Heart left ventricle (tissue), 16 donors: ENCODE measurements at regions not wholly inside any gene's neighbourhood (a gene's known extent, or its start where the extent isn't known, plus 50 kb on each side); places are given as distances from the start of the nearest gene placed in this dataset.

Source experiments
- ATAC-seq, 4 donors: fragments of 200-7000 bp; cut with Tn5 transposase; one replicate each; pipeline ENCODE4 v1.9.1; 2020 to 2022; ENCODE audit warnings: moderate library complexity in 4 of 4, mild to moderate bottlenecking in 3 of 4, moderate number of reproducible peaks in 1 of 4
- DNase-seq, 5 donors: peaks; one replicate each; pipeline ENCODE4 v3.0.0-alpha.2; 2020
- H3K27ac ChIP-seq, 12 donors: fragments of 200-600 bp; sonication (generic) in 4 of 12; one replicate each; pipeline versions ENCODE4 v1.5.0 to v1.8.0; 2016 to 2022; ENCODE audit warnings: mild to moderate bottlenecking in 2 of 12
- H3K27me3 ChIP-seq, 9 donors: fragments of 200-600 bp; sonication (generic) in 2 of 9; one replicate each; pipeline versions ENCODE4 v1.5.1 to v1.8.0; 2016 to 2022; ENCODE audit warnings: mild to moderate bottlenecking in 3 of 9
- H3K36me3 ChIP-seq, 9 donors: fragments of 200-600 bp; sonication (generic) in 2 of 9; one replicate each; pipeline versions ENCODE4 v1.5.0 to v1.8.0; 2018 to 2022; ENCODE audit warnings: mild to moderate bottlenecking in 2 of 9
- H3K4me1 ChIP-seq, 12 donors: fragments of 200-600 bp; sonication (generic) in 4 of 12; one replicate each; pipeline versions ENCODE4 v1.5.0 to v1.8.0; 2016 to 2022; ENCODE audit warnings: mild to moderate bottlenecking in 3 of 12
- H3K4me3 ChIP-seq, 12 donors: fragments of 200-600 bp; sonication (generic) in 4 of 12; one replicate each; pipeline versions ENCODE4 v1.5.0 to v1.8.0; 2017 to 2022; ENCODE audit warnings: mild to moderate bottlenecking in 9 of 12, moderate library complexity in 4 of 12
- H3K9me3 ChIP-seq, 12 donors: fragments of 200-600 bp; sonication (generic) in 4 of 12; one replicate each; pipeline versions ENCODE4 v1.5.0 to v1.8.0; 2016 to 2022; ENCODE audit warnings: mild to moderate bottlenecking in 1 of 12
- CTCF ChIP-seq, 12 donors: fragments of 200-600 bp; sonication (generic) in 4 of 12; IDR thresholded peaks; one replicate each; pipeline versions ENCODE4 v1.5.0 to v1.8.0; 2018 to 2022; ENCODE audit warnings: antibody characterized with exemption in 12 of 12, mild to moderate bottlenecking in 5 of 12
- POLR2A ChIP-seq, 2 donors: fragments of 450-650 bp; IDR thresholded peaks; one replicate each; pipeline ENCODE4 v1.6.1; 2017; ENCODE audit warnings: antibody characterized with exemption in 2 of 2, mild to moderate bottlenecking in 2 of 2, moderate library complexity in 2 of 2
- WGBS, 4 donors: extraction: QIAGEN DNeasy Blood & Tissue Kit in 2 of 4; methylation state at CpG; one replicate each; pipeline versions ENCODE4 v1.1.5 to v1.1.7; 2013 to 2018; 5-methylcytosine and 5-hydroxymethylcytosine counted together
- intact Hi-C, 10 donors: fragments of 100-400 bp; cut with DNase I; formaldehyde crosslinking; loops; one replicate each; pipeline versions ENCODE4 v1.11.1 to v1.14.2; 2022
- donor health status: ischemic (EF 13 %, LVEDD 7.1; RV severe dilation, severe dysfunction).
- donor health status: healthy with polysubstance abuse.
- donor health status: DM: no; HTN: yes; CAD: no.
- donor health status: DM: no; HTN: no; CAD: no.
- donor health status: ischemic (EF 25% LVEDD 6.9; RV normal size, moderate dysfunction).
- donor health status: ischemic (EF 25% LVEDD 5.7; RV mildly dilated, moderate dysfunction).
- donor health status: healthy.
- donor health status: DM: yes; HTN: yes; CAD: no.
- donor health status: ischemic (EF 35%, LVEDD 5.7; RV mildly dilated, moderate dysfunction).
- donor health status: nonischemic (EF 11% LVEDD 7.7; RV severe dilation, severe dysfunction).
- donor health status: DM: yes; HTN: yes; CAD: no.
- donor health status: PGD.
- donor health status: ischemic (EF 29% LVEDD 5.4; RV normal size, mild dysfunction).
- donor health status: nonischemic (EF 23%, LVEDD 6.1; RV moderate dilation, normal function).

- intact Hi-C loops, result loop anchor here in 1 of 10 donors (10.0 kb wide), 1 partner anchor 58 kb away; no protein-coding TSS in a partner anchor
- H3K36me3 ChIP-seq, result no peaks in the 10 kb centered on the region
- TF ChIP-seq CTCF (IDR thresholded peaks at IDR 0.05), result no peak
- no peak for TF ChIP-seq POLR2A (IDR thresholded peaks at IDR 0.05)
- no peak for ATAC-seq
- H3K27me3 ChIP-seq, result no peaks in the 10 kb centered on the region
- H3K9me3 ChIP-seq, result peaks cover 0 to 33% (median 14%) of the 10 kb centered on the region in 12 donors
- no peak overlapping the region for H3K4me3 ChIP-seq
- DNase-seq, result no peak
- peaks cover 0 to 37% (median 18%) of the 10 kb centered on the region in 12 donors for H3K4me1 ChIP-seq
- H3K27ac ChIP-seq, result peak overlapping the region in 1 of 12 donors; percentile 36
- 73 to 91% (median 86%) methylated on average over 3 of the region's 3 CpGs for WGBS, 4 donors
Observed at GRCh38 chr7:50952544-50952943, 169.8 kb upstream of the GRB10 start.

- no peak overlapping the region for H3K27ac ChIP-seq
- intact Hi-C loops, result loop anchor here in 1 of 10 donors (10.0 kb wide), 1 partner anchor 57 kb away; no protein-coding TSS in a partner anchor
- H3K36me3 ChIP-seq, result no peaks in the 10 kb centered on the region
- DNase-seq (no peak), ATAC-seq (no peak)
- no peak overlapping the region for H3K4me3 ChIP-seq
- H3K27me3 ChIP-seq, result no peaks in the 10 kb centered on the region
- H3K9me3 ChIP-seq, result peaks cover 0 to 33% (median 14%) of the 10 kb centered on the region in 12 donors
- peaks cover 0 to 33% (median 17%) of the 10 kb centered on the region in 12 donors for H3K4me1 ChIP-seq
- TF ChIP-seq CTCF (IDR thresholded peaks at IDR 0.05), result no peak
- TF ChIP-seq POLR2A (IDR thresholded peaks at IDR 0.05), result no peak
- WGBS, 4 donors, result 69 to 75% (median 73%) methylated on average over 1 of the region's 1 CpG
Observed at GRCh38 chr7:50952120-50952519, 169.4 kb upstream of the GRB10 start.

- WGBS, 4 donors, result 95 to 99% (median 97%) methylated on average over 2 of the region's 2 CpGs
- no peaks in the 10 kb centered on the region for H3K27me3 ChIP-seq
- no peaks in the 10 kb centered on the region for H3K4me1 ChIP-seq
- H3K9me3 ChIP-seq, result peaks cover 0 to 5% (median 0%) of the 10 kb centered on the region in 12 donors
- intact Hi-C loops, result no loop called here
- no peak overlapping the region for H3K4me3 ChIP-seq
- no peaks in the 10 kb centered on the region for H3K36me3 ChIP-seq
- ATAC-seq (no peak), DNase-seq (no peak)
- H3K27ac ChIP-seq, result no peak overlapping the region
- TF ChIP-seq POLR2A (IDR thresholded peaks at IDR 0.05), result no peak
- no peak for TF ChIP-seq CTCF (IDR thresholded peaks at IDR 0.05)
Observed at GRCh38 chr7:50943482-50943881, 160.8 kb upstream of the GRB10 start.

- H3K4me3 ChIP-seq, result no peak overlapping the region
- H3K36me3 ChIP-seq, result no peaks in the 10 kb centered on the region
- H3K9me3 ChIP-seq, result no peaks in the 10 kb centered on the region
- DNase-seq (no peak), ATAC-seq (no peak)
- H3K4me1 ChIP-seq, result no peaks in the 10 kb centered on the region
- intact Hi-C loops, result no loop called here
- H3K27ac ChIP-seq, result no peak overlapping the region
- TF ChIP-seq POLR2A (IDR thresholded peaks at IDR 0.05) (no peak), CTCF (IDR thresholded peaks at IDR 0.05) (no peak)
- WGBS, 4 donors, result 80 to 97% (median 91%) methylated on average over 4 of the region's 4 CpGs
- no peaks in the 10 kb centered on the region for H3K27me3 ChIP-seq
Observed at GRCh38 chr7:50941525-50941924, 158.8 kb upstream of the GRB10 start.
